Osteocyte (in vitro differentiated cells): ENCODE measurements at regions not wholly inside any gene's neighbourhood (a gene's known extent, or its start where the extent isn't known, plus 50 kb on each side); places are given as distances from the start of the nearest gene placed in this dataset.

Experiments used
- DNase-seq: peaks from one replicate; pipeline ENCODE4 v3.0.0; 2021; ENCODE audit warnings: mixed read lengths; ENCODE audit not compliant: unreplicated experiment; ENCODE audit errors: extremely low spot score
- H3K27ac Mint-ChIP-seq: one replicate; pipeline ENCODE4 v1.8.0; 2021; ENCODE audit warnings: mild to moderate bottlenecking, mixed read lengths; ENCODE audit not compliant: unreplicated experiment
- H3K27me3 Mint-ChIP-seq: one replicate; pipeline ENCODE4 v1.8.0; 2021; ENCODE audit warnings: mixed read lengths; ENCODE audit not compliant: unreplicated experiment
- H3K36me3 Mint-ChIP-seq: one replicate; pipeline ENCODE4 v1.8.0; 2021; ENCODE audit warnings: mixed read lengths; ENCODE audit not compliant: unreplicated experiment
- H3K4me1 Mint-ChIP-seq: one replicate; pipeline ENCODE4 v1.8.0; 2021; ENCODE audit warnings: mixed read lengths; ENCODE audit not compliant: unreplicated experiment
- H3K4me3 Mint-ChIP-seq: one replicate; pipeline ENCODE4 v1.8.0; 2021; ENCODE audit warnings: mild to moderate bottlenecking, moderate library complexity, mixed read lengths; ENCODE audit not compliant: unreplicated experiment
- H3K9me3 Mint-ChIP-seq: one replicate; pipeline ENCODE4 v1.8.0; 2021; ENCODE audit warnings: mixed read lengths; ENCODE audit not compliant: unreplicated experiment
- TF ChIP-seq, protein P1 (sequence below): fragments of 200-600 bp; sonication (generic); IDR thresholded peaks from 2 replicates; pipeline ENCODE4 v1.5.0; 2021; ENCODE audit warnings: antibody characterized with exemption, mild to moderate bottlenecking, moderate library complexity

DNA sequence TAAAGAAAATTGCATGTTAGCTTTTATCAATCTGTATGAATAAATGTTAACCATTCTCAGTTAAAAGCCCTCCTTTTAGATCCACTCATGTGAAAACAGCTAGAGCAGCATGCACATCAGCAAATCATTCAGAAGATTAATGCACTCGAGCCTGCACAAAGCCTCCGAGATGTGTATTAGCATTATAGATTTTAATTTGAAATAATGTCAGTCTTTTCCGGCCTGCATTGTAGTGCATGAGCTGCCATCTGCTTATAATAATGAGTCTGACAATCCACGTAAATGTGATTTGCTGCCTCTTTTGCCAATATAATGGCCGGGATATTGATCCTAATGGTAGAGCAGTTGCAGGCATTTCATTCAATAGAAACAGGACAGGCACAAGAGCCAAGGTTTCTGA is 585.1 kb downstream of the IRX1 start:
- TF ChIP-seq, protein P1, sequence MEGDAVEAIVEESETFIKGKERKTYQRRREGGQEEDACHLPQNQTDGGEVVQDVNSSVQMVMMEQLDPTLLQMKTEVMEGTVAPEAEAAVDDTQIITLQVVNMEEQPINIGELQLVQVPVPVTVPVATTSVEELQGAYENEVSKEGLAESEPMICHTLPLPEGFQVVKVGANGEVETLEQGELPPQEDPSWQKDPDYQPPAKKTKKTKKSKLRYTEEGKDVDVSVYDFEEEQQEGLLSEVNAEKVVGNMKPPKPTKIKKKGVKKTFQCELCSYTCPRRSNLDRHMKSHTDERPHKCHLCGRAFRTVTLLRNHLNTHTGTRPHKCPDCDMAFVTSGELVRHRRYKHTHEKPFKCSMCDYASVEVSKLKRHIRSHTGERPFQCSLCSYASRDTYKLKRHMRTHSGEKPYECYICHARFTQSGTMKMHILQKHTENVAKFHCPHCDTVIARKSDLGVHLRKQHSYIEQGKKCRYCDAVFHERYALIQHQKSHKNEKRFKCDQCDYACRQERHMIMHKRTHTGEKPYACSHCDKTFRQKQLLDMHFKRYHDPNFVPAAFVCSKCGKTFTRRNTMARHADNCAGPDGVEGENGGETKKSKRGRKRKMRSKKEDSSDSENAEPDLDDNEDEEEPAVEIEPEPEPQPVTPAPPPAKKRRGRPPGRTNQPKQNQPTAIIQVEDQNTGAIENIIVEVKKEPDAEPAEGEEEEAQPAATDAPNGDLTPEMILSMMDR = no peak
- H3K9me3 Mint-ChIP-seq = peaks cover 50% of the 10 kb centered on the region
- H3K27ac Mint-ChIP-seq = no peak overlapping the region

GRCh38 chr5:4182144-4182543 is 586.5 kb downstream of the IRX1 start:
- H3K27me3 Mint-ChIP-seq = no peaks in the 10 kb centered on the region

More for the DNA sequence above, 585.1 kb downstream of the IRX1 start:
- H3K4me1 Mint-ChIP-seq = no peaks in the 10 kb centered on the region
- DNase-seq = no peak
- no peak overlapping the region for H3K4me3 Mint-ChIP-seq
- H3K27me3 Mint-ChIP-seq = no peaks in the 10 kb centered on the region
- no peaks in the 10 kb centered on the region for H3K36me3 Mint-ChIP-seq

DNA sequence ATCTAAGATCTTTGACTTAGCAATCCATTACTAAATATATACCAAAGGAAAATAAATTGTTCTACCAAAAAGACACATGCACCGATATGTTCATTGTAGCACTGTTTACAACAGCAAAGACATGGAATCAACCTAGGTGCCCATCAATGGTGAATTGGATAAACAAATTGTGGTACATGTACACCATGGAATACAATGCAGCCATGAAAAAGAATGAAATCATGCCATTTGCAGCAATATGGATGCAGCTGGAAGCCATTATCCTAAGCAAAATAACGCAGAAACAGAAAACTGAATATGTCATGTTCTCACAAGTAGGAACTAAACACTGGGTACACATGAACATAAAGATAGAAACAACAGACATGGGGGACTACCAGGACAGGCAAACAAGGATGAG is 589.5 kb downstream of the IRX1 start:
- DNase-seq = no peak
- Mint-ChIP-seq H3K4me3 (no peak overlapping the region), H3K36me3 (no peaks in the 10 kb centered on the region), H3K9me3 (peaks cover 30% of the 10 kb centered on the region), H3K4me1 (no peaks in the 10 kb centered on the region), H3K27me3 (no peaks in the 10 kb centered on the region), H3K27ac (no peak overlapping the region)
- TF ChIP-seq, protein P1 = no peak

More at GRCh38 chr5:4182144-4182543, 586.5 kb downstream of the IRX1 start:
- DNase-seq = no peak
- TF ChIP-seq, protein P1 = no peak
- peaks cover 44% of the 10 kb centered on the region for H3K9me3 Mint-ChIP-seq
- no peaks in the 10 kb centered on the region for H3K36me3 Mint-ChIP-seq
- H3K4me1 Mint-ChIP-seq = no peaks in the 10 kb centered on the region
- no peak overlapping the region for H3K27ac Mint-ChIP-seq
- H3K4me3 Mint-ChIP-seq = no peak overlapping the region

- Mint-ChIP-seq H3K4me1 (no peaks in the 10 kb centered on the region), H3K36me3 (no peaks in the 10 kb centered on the region), H3K9me3 (peaks cover 23% of the 10 kb centered on the region), H3K4me3 (no peak overlapping the region), H3K27me3 (no peaks in the 10 kb centered on the region), H3K27ac (no peak overlapping the region)
- DNase-seq = no peak
- TF ChIP-seq, protein P1 = no peak
Observed at GRCh38 chr5:4188704-4189103, 593.1 kb downstream of the IRX1 start.

- DNase-seq = no peak
- peaks cover 17% of the 10 kb centered on the region for H3K9me3 Mint-ChIP-seq
- no peak overlapping the region for H3K27ac Mint-ChIP-seq
- H3K36me3 Mint-ChIP-seq = no peaks in the 10 kb centered on the region
- H3K4me1 Mint-ChIP-seq = no peaks in the 10 kb centered on the region
- no peaks in the 10 kb centered on the region for H3K27me3 Mint-ChIP-seq
- TF ChIP-seq, protein P1 = no peak
- H3K4me3 Mint-ChIP-seq = no peak overlapping the region
Observed at GRCh38 chr5:4189317-4189716, 593.7 kb downstream of the IRX1 start.
